HG02642 (cell line): ENCODE measurements at regions not wholly inside any gene's neighbourhood (a gene's known extent, or its start where the extent isn't known, plus 50 kb on each side); places are given as distances from the start of the nearest gene placed in this dataset.

Experiments used
- ATAC-seq: cut with Tn5 transposase; IDR thresholded peaks from one replicate; pipeline ENCODE4 v1.9.1; 2021; ENCODE audit warnings: mild to moderate bottlenecking; ENCODE audit not compliant: unreplicated experiment, poor library complexity

DNA sequence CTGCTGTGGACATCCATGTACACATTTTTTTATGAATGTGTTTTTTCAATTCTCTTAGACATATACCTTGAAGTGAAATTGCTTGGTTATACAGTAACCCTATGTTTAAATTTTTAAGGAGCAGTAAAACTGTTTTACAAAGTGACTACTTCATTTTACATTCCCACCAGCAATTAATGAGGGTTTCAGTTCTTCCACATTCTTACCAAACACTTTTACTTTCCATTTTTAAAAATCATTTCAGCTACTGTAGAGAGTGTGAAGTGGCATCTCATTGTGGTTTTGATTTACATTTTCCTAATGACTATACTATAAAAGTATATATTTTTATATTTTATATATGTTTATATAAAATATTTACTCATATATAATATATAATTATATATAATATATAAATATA is 1221.5 kb downstream of the PLA2G4A start:
- no peak for ATAC-seq

GRCh38 chr1:188056011-188056410 is 1227.3 kb downstream of the PLA2G4A start:
- ATAC-seq, result no peak

DNA sequence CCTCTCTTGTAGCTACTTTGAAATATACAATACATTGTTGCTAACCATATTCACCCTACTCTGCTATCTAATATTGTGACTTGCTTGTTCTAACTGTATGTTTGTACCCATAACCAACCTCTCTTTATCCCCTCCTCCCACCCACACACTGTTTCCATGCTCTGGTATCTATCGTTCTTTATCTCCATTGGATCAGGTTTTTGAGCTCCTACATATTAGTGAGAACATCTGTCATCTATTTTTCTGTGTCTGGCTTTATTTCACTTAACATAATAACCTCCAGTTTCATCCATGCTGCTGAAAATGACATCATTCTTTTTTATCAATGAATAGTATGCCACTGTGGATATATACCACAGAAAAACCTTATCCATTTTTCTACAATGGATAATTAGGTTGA is 1230.1 kb downstream of the PLA2G4A start:
- no peak for ATAC-seq

DNA sequence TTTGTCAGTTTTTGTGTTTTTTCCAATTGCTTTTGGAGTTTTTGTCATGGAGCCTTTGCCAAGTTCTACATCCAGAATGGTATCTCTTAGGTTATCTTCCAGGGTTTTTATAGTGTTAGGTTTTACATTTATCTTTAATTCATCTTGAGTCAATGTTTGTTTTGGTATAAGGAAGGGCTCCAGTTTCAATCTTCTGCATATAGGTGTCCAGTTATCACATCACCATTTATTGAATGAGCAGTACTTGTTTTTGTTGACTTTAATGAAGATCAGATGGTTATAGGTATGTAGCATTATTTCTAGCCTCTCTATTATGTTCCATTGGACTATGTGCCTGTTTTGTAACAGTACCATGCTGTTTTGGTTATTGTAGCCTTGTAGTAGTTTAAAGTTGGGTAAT is 1233.1 kb downstream of the PLA2G4A start:
- ATAC-seq, result no peak

DNA sequence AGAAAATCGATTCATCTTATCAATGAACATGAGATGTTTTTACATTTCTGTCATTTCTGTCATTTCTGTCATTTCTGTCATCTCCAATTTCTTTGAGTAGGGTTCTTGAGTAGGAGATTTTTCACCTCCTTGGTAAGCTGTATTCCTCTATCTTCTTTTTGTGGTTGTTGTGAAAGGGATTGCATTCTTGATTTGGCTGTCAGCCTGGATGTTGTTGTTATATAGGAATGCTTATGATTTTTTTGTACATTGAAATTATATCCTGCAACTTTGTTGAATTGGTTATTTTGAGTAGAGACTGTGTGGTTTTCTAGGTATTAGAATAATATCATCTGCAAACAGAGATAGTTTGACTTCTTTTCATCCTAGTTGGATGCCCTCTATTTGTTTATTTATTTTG is 1233.7 kb downstream of the PLA2G4A start:
- no peak for ATAC-seq

GRCh38 chr1:188065917-188066316 is 1237.2 kb downstream of the PLA2G4A start:
- no peak for ATAC-seq

GRCh38 chr1:188070848-188071247 is 1242.1 kb downstream of the PLA2G4A start:
- ATAC-seq, result no peak

DNA sequence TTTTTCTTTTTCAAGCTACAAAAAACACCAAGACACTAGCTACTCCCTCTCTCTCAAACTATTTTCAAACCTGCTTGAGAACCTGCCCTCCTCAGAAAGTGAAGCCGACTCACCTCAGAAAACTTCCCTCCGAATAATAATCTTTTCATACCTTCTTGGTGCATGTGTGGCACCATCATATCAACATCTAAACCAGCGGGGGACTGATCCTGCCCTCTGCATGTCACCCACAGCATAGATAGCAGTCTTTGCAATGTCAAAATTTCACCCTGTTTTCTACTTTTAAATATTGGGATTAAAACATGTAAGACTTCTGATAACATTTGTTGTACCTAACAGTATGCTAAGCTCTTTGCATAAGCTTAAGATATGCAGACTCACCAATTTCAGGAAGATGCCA is 1260.3 kb downstream of the PLA2G4A start:
- no peak for ATAC-seq

- no peak for ATAC-seq
Observed at GRCh38 chr1:188089461-188089860, 1260.7 kb downstream of the PLA2G4A start.

DNA sequence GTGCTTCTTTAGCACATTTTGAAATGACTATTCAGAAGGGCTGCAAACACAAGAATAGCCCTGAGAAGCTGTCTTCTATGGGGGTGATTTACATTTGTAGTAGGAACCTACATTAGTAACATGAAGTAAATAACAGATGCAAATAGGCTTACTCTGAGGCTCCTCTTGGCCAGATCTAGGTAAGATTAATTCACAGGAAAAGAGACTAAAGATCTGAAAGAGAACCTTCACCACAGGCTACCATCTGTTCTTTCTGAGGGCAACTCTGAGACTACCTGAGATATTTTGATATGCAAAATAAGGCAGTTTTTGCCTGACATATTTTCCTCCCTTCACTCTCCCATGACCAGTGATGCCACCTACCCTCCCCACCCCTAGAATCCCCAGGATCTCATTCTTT is 1267.8 kb downstream of the PLA2G4A start:
- ATAC-seq, result no peak

GRCh38 chr1:188117436-188117835 is 1288.7 kb downstream of the PLA2G4A start:
- no peak for ATAC-seq

- no peak for ATAC-seq
Observed at GRCh38 chr1:188122646-188123045, 1293.9 kb downstream of the PLA2G4A start.

DNA sequence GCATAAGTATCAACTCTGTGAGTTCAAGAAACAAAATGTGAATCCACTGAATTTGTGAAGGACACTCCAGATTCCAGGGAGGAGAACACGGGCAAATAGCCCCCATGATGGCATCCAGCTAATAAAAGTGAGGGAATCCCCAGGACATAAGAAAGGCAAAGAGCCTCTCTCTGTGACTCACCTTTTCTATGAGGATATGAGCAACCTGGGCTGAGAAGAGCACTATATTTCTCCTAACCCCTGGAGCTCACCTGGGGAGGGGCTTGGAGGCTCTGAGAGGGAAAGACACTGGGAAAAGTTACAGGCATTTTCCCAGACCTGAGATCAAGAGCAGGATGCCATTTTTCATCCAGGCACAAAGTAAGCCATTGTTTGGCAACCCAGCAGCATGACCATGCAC is 1298.8 kb downstream of the PLA2G4A start:
- no peak for ATAC-seq

GRCh38 chr1:188128761-188129160 is 1300.0 kb downstream of the PLA2G4A start:
- no peak for ATAC-seq

DNA sequence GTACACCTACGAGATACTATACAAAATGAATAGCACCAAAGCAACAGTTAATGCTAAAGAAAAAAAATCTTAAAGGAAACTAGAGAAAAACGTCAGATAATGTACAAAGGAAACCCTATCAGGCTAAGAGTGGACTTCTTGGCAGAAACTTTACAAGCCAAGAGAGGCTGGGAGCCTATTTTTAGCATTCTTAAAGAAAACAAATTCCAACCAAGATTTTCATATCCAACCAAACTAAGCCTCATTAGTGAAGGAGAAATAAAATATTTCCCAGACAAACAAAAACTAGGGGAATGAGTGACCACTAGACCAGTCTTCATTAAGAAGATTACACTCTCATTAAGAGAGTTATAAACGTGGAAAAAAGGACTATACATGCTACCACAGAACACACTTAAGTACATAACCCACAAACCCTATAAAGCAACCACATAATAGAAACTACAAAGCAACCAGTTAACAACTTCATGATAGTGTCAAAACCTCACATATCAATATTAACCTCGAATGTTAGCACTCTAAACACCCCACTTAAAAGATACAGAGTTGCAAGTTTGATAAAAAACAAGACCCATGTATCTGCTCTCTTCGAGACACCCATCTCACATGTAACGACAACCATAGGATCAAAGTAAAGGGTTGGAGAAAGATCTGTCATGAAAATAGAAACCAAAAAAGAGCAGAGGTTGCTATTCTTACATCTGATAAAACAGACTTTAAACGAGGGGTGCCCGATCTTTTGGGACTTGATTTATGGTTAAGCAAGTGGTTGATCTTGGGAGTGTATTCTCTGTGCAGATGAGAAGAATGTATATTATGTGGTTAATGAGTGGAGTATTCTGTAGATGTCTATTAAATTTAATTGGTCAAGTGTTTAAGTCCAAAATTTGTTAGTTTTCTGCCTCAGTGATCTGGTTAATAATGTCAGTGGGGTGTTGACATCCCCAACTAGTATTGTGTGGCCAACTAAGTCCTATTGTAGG is 1301.4 kb downstream of the PLA2G4A start:
- no peak for ATAC-seq

DNA sequence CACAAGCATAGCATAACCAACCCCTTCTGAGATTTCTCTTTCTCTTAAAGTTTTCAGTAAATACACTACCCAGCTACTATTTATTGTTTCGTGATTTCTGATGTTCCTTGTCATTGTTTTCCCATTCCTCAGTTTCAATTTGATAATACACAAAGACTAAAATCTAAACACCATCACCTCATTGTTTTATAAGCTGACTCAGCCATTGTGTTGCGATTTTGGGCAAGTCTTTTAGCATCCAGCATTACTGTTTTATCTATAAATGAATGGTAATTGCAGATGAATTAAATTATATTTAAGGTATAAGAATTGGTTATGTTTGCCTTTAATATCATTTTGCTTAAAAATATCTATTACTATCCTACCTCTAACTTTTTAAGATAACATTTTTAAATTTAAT is 1308.5 kb downstream of the PLA2G4A start:
- no peak for ATAC-seq

GRCh38 chr1:188140958-188141357 is 1312.2 kb downstream of the PLA2G4A start:
- ATAC-seq, result no peak

- no peak for ATAC-seq
Observed at GRCh38 chr1:188154196-188154595, 1325.4 kb downstream of the PLA2G4A start.

GRCh38 chr1:188154761-188155160 is 1326.0 kb downstream of the PLA2G4A start:
- no peak for ATAC-seq

DNA sequence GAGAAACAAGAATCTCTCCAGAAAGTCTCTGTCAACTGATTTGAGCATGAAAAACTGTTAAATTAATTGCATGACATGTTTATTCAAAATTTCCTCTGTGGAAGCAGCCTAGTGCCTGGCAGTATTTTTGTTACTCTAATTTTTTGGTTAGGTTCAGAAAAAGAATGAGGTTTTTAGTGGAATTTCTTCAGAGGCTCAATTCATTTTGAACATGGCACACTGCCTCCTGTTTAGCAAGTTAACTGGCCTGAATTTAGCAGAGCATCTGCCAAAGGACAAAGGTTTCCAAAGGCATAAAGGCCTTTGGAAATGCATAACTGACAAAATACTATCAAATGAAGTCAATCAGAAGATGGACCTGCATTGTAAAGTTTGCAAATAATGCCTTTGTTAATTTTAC is 1326.5 kb downstream of the PLA2G4A start:
- ATAC-seq, result no peak

GRCh38 chr1:188164459-188164858 is 1335.7 kb downstream of the PLA2G4A start:
- no peak for ATAC-seq

DNA sequence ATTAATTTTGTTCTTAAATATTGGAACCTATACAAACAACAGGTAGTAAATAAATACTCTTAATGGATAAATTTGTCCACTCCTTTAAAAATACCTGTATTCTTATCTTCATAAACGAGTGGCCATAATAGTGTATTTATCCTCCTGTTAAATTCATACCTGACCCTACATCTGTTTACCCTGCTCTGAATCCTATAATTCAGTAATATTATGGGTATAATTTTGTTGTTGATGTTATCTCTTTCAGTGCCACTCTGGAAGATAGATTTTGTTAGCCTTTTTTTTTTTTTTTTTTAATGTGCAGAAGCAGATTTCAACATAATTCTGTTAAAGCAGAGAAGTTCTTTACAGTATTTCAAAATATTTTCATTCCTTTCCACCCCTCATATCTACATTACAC is 1337.9 kb downstream of the PLA2G4A start:
- ATAC-seq, result no peak
